Activated CD4-positive, alpha-beta T cell treated with anti-CD3 and anti-CD28 coated beads, Interleukin-2, amount 10 ng/mL, durations not matched to agents 7 days and 5 days (primary cell): ENCODE measurements at regions not wholly inside any gene's neighbourhood (a gene's known extent, or its start where the extent isn't known, plus 50 kb on each side); places are given as distances from the start of the nearest gene placed in this dataset.

Experiments used
- CTCF ChIA-PET: fragments of 350-600 bp; sonication (Branson Sonifier 250); formaldehyde crosslinking; loops from one replicate; lab custom pipeline; 2021; ENCODE audit warnings: antibody characterized with exemption; lab: Charles Lee
- POLR2A ChIA-PET: fragments of 350-600 bp; sonication (Branson Sonifier 250); formaldehyde crosslinking; loops from one replicate; lab custom pipeline; 2021; ENCODE audit warnings: antibody characterized with exemption; lab: Charles Lee
- DNase-seq: peaks from one replicate; pipeline ENCODE4 v3.0.0-alpha.2; 2020
- H3K27ac Mint-ChIP-seq: one replicate; pipeline ENCODE4 v1.8.0; 2021; ENCODE audit warnings: mild to moderate bottlenecking, moderate library complexity, mixed read lengths
- H3K27me3 Mint-ChIP-seq: one replicate; pipeline ENCODE4 v1.8.0; 2021; ENCODE audit warnings: mixed read lengths
- H3K36me3 Mint-ChIP-seq: one replicate; pipeline ENCODE4 v1.8.0; 2021; ENCODE audit warnings: low read depth, mixed read lengths
- H3K4me1 Mint-ChIP-seq: one replicate; pipeline ENCODE4 v1.8.0; 2021; ENCODE audit warnings: mixed read lengths
- H3K4me3 Mint-ChIP-seq: one replicate; pipeline ENCODE4 v1.8.0; 2021; ENCODE audit warnings: mild to moderate bottlenecking, moderate library complexity, mixed read lengths
- H3K9me3 Mint-ChIP-seq: one replicate; pipeline ENCODE4 v1.8.0; 2021; ENCODE audit warnings: mixed read lengths

DNA sequence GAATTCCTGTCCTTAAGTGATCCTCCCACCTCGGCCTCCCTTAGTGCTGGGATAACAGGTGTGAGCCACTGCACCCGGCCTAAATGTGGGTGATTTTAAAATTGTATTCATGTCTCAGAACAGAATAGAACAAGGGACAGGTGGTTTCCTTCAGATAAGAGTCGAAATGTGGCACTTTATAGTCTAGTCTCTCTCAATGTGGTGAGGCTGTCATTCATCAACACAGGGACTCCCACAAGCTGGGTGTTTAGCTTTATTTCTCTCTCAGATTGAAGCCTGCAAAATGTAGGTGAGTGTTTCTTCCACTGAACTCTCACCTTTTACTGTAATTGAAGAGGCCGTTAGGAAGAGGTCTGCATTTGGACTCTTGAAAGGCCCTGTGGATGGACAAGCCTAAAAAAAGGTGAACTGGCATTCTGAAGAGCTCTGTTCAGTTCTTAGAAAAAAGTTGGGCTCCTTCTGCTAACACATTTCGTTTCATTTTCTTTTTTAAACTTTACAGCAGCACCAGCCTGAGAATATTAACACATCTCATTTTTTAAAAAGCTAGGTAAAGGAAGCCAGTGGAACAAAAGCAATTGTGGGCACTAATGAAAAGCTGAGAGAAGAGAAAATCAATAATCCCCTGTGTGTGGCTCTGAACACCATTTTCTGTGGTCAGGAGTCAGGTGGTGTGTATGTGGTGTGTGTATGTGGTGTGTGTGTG is 126.2 kb upstream of the SLC28A3 start:
- DNase-seq = no peak
- Mint-ChIP-seq H3K36me3 (no peaks in the 10 kb centered on the region), H3K4me1 (no peaks in the 10 kb centered on the region)

DNA sequence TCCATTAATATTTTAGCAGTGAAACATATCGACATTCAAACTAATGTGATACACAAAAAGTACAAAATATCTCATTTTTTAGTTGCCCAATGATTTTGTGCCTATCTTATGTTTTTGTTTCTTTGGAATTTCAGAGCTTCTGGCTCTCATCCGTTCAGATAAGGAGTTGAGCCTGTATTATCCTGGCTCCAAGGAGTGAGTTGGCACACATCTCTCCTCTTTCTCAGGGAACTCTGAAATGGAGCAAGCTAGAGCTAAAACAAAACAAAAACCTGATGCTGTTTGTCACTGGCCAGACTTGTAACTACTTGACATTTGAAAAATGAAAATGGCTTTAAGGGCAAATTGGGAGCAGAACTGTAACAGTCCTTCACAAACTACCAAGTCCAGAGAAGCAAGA is 131.3 kb upstream of the SLC28A3 start:
- H3K9me3 Mint-ChIP-seq = no peaks in the 10 kb centered on the region
- H3K4me3 Mint-ChIP-seq = no peak overlapping the region
- H3K36me3 Mint-ChIP-seq = no peaks in the 10 kb centered on the region
- DNase-seq = no peak
- H3K27ac Mint-ChIP-seq = no peak overlapping the region
- POLR2A ChIA-PET = no interaction called here
- no peaks in the 10 kb centered on the region for H3K4me1 Mint-ChIP-seq
- CTCF ChIA-PET = no interaction called here
- no peaks in the 10 kb centered on the region for H3K27me3 Mint-ChIP-seq

More for the DNA sequence above, 126.2 kb upstream of the SLC28A3 start:
- no peak overlapping the region for H3K4me3 Mint-ChIP-seq
- no peaks in the 10 kb centered on the region for H3K27me3 Mint-ChIP-seq
- H3K27ac Mint-ChIP-seq = no peak overlapping the region
- POLR2A ChIA-PET = no interaction called here
- H3K9me3 Mint-ChIP-seq = no peaks in the 10 kb centered on the region
- CTCF ChIA-PET = interaction anchor here (0.8 kb wide), 1 partner anchor 35 kb away, joined by 3 read pairs; no protein-coding TSS in a partner anchor

DNA sequence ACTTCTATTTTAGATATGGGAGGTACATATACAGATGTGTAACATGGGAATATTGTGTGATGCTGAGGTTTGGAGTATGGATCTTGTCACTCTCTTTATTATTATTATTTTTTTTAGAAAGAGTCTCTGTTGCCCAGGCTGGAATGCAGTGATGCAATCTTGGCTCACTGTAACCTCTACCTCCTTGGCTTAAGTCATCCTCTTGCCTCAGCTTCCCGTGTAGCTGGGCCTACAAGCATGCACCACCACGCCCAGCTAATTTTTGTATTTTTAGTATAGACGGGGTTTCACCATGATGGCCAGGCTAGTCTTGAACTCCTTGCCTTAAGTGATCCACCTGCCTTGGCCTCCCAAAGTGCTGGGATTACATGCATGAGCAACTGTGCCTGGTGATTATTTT is 138.4 kb upstream of the SLC28A3 start:
- ChIA-PET CTCF (no interaction called here), POLR2A (no interaction called here)
- H3K27ac Mint-ChIP-seq = no peak overlapping the region
- no peaks in the 10 kb centered on the region for H3K36me3 Mint-ChIP-seq
- no peak for DNase-seq
- no peaks in the 10 kb centered on the region for H3K4me1 Mint-ChIP-seq
- no peak overlapping the region for H3K4me3 Mint-ChIP-seq
- no peaks in the 10 kb centered on the region for H3K9me3 Mint-ChIP-seq
- no peaks in the 10 kb centered on the region for H3K27me3 Mint-ChIP-seq

DNA sequence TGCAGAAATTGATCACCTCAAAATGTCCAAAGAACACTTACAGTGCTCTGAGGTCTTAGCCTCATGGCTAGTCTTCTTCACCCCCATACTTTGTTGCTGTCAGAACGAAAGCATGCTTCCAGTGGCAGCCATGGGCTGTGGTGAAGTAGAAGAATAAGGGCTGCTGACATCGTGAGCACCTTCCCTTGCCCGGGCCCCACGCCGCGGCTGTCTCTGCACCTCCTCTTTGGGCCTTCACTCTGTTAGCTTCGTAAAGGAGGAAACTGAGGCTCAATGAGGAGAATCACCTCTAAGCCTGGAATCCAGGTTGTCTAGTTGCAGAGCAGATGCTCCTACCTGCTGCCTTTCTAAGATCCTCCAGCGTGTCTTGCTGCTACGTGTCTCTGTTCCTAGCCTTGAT is 139.5 kb upstream of the SLC28A3 start:
- no peak overlapping the region for H3K4me3 Mint-ChIP-seq
- no peaks in the 10 kb centered on the region for H3K4me1 Mint-ChIP-seq

DNA sequence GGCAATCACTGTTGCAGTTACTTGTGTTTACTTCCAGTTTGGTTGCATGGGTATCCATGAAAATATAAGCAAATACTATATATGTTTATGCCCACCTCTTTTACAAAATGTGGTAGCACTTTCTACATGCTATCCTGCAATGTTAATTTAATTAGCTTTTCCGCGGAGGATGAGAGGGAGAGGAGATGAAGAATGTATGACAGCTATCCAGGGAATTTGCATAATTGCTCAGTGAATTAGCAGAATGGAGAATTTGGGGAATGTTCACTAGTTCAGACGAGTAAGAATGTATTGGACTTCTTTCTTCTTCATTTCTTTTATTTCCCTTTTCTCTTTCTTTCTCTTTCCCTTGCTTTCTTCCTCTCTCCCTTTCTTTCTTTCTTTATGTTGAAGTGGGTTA is 140.7 kb upstream of the SLC28A3 start:
- H3K4me3 Mint-ChIP-seq = no peak overlapping the region
- no peak overlapping the region for H3K27ac Mint-ChIP-seq
- H3K27me3 Mint-ChIP-seq = no peaks in the 10 kb centered on the region
- DNase-seq = no peak
- POLR2A ChIA-PET = no interaction called here
- no peaks in the 10 kb centered on the region for H3K36me3 Mint-ChIP-seq
- no peaks in the 10 kb centered on the region for H3K4me1 Mint-ChIP-seq
- no peaks in the 10 kb centered on the region for H3K9me3 Mint-ChIP-seq
- CTCF ChIA-PET = no interaction called here

More for the DNA sequence above, 139.5 kb upstream of the SLC28A3 start:
- Mint-ChIP-seq H3K27ac (no peak overlapping the region), H3K36me3 (no peaks in the 10 kb centered on the region), H3K27me3 (no peaks in the 10 kb centered on the region), H3K9me3 (no peaks in the 10 kb centered on the region)
- DNase-seq = no peak
- CTCF ChIA-PET = no interaction called here
- POLR2A ChIA-PET = no interaction called here

DNA sequence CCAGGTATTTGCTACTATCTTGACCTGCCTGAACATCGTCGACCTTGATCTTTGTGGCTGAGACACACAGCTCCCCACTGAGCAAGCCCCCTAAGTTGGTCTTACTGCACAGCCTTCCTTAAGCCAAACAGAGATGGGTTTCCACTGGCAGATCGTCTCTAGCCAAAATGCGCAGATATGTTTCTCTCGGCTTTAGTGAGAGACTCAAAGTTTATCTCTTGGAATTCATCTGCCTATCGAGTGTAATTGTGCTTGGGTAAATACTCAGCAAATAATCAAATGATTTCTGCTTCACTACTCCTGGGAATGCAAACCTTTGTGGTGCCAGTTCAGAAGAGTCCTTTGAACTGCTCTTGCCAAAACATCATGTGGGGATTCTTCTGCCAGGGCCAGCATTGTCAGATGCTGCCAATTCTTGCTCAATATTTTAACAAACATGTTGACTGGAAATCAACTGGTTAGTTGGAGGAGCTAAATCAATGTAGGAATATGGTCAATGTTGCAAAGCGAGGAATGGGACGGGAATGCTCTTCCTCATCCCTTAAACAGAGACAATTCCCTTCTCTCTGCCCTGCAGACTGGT is 141.2 kb upstream of the SLC28A3 start:
- H3K27ac Mint-ChIP-seq = no peak overlapping the region
- no peaks in the 10 kb centered on the region for H3K9me3 Mint-ChIP-seq
- POLR2A ChIA-PET = no interaction called here
- H3K27me3 Mint-ChIP-seq = no peaks in the 10 kb centered on the region
- CTCF ChIA-PET = no interaction called here
- H3K36me3 Mint-ChIP-seq = no peaks in the 10 kb centered on the region
- no peak overlapping the region for H3K4me3 Mint-ChIP-seq
- no peak for DNase-seq
- H3K4me1 Mint-ChIP-seq = no peaks in the 10 kb centered on the region

DNA sequence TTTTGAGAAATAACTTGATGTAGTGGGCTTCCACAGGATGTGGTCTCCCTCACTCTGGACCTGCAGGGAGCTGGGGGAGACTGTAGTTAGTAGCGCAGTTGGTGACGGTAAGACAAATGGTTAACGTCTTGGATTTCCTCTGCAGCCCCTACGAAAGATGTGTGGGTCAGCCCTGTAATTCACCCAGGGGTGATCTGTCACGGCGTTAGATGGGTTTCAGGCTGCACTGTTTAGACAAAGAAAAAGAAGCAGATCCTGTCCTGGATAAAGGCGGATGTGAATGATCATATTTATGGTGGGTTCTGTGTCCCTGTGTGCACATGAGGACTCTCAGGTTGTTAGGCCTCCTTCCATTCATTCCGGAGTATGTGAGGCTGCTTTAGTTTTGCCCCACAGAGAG is 142.0 kb upstream of the SLC28A3 start:
- H3K4me1 Mint-ChIP-seq = no peaks in the 10 kb centered on the region
- CTCF ChIA-PET = no interaction called here

DNA sequence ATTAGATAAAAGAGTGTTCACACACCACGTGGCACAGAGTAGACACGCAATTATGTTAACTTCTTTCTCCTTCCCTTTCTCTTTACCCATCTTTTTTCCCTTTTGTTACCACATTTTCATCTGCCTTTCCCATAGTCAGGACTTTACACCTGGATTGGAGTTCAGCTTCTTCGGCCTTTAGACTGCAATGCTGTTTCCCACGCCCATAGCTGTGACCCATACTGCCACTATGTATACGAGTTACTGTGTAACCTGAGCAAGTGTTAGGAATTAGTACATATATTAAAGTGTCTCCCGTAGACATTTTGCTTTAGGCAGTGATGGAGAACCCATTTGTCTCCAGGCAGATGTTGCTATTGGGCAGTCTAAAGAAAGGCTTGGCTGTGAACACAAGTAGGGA is 143.6 kb upstream of the SLC28A3 start:
- Mint-ChIP-seq H3K4me1 (no peaks in the 10 kb centered on the region), H3K36me3 (no peaks in the 10 kb centered on the region), H3K27me3 (no peaks in the 10 kb centered on the region), H3K27ac (no peak overlapping the region), H3K4me3 (no peak overlapping the region), H3K9me3 (no peaks in the 10 kb centered on the region)
- CTCF ChIA-PET = no interaction called here
- no peak for DNase-seq
- POLR2A ChIA-PET = no interaction called here

More for the DNA sequence above, 142.0 kb upstream of the SLC28A3 start:
- no peak for DNase-seq
- H3K36me3 Mint-ChIP-seq = no peaks in the 10 kb centered on the region
- POLR2A ChIA-PET = no interaction called here
- H3K9me3 Mint-ChIP-seq = no peaks in the 10 kb centered on the region
- H3K27me3 Mint-ChIP-seq = no peaks in the 10 kb centered on the region
- no peak overlapping the region for H3K27ac Mint-ChIP-seq
- H3K4me3 Mint-ChIP-seq = no peak overlapping the region

DNA sequence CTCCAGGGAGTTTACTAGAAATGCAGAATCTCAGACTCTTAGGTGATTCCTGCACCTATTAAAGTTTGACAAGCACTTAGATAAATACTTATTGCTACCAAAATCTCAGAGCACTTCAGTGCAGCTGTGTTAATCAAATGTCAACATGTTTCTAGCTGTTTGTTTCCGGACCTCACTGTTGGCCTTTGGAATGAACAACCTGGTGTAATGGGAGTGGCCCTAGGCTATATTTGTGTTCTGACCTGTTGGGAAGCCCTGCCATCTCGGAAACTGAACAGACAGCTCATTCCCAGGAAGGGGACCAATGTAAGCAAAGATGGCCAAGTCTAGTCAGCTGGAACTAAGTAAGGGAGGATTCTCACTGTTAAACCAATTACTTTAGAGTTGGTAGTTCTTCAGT is 145.0 kb upstream of the SLC28A3 start:
- Mint-ChIP-seq H3K9me3 (no peaks in the 10 kb centered on the region), H3K27me3 (no peaks in the 10 kb centered on the region), H3K4me3 (no peak overlapping the region), H3K4me1 (no peaks in the 10 kb centered on the region), H3K36me3 (no peaks in the 10 kb centered on the region), H3K27ac (no peak overlapping the region)
- CTCF ChIA-PET = interaction anchor here (1.0 kb wide), 1 partner anchor 17 kb away, joined by 3 read pairs; no protein-coding TSS in a partner anchor
- POLR2A ChIA-PET = no interaction called here
- DNase-seq = no peak

DNA sequence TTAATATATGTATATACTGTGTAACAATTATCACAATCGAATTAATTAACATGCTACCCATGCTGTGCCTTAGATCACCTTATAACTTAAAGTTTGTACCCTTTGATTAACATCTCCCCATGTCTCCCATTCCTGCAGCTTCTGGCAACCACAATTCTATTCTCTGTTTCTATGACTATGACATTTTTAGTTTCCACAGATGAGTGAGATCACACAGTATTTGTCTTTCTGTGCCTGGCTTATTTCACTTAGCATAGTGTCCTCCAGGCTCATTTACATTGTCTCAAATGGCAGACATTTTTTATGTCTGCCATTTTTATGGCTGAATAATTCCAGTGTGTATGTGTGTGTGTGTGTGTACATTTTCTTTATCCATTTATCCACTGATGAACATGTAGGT is 146.1 kb upstream of the SLC28A3 start:
- no peaks in the 10 kb centered on the region for H3K27me3 Mint-ChIP-seq
- no peaks in the 10 kb centered on the region for H3K36me3 Mint-ChIP-seq
- H3K27ac Mint-ChIP-seq = no peak overlapping the region
- CTCF ChIA-PET = no interaction called here
- no peak overlapping the region for H3K4me3 Mint-ChIP-seq
- POLR2A ChIA-PET = no interaction called here
- DNase-seq = no peak
- no peaks in the 10 kb centered on the region for H3K9me3 Mint-ChIP-seq
- no peaks in the 10 kb centered on the region for H3K4me1 Mint-ChIP-seq

DNA sequence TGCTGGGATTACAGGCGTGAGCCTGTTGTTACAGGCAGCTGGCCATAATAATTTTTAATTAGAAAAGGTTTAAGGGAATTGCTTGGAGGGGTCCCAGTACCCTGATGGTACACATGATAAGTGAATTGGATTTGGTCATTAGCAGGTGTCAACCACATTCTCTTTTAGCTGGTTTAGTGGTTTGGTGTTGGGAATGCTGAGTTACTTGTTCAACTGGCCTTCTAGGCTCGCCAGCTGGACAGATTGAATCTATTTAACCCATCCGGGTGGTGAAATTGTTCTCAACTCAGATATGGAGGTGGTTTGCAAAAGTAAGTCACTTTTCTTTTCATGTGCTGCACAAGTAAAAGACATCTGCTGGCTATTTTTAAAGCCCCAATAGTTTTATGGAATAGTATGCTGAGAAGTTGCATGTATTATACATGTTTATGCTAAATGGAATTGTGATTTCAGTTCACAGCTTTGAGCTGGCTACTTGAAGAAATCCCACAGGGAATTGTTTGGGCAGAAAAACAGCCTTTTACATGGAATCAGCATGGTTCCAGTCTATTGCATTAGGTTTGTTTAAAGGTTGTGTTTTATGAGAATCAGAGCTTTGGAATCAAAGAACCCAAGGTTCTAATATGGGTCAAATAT is 149.8 kb upstream of the SLC28A3 start:
- no peaks in the 10 kb centered on the region for H3K36me3 Mint-ChIP-seq
- no peaks in the 10 kb centered on the region for H3K27me3 Mint-ChIP-seq
- no peaks in the 10 kb centered on the region for H3K9me3 Mint-ChIP-seq
- no peaks in the 10 kb centered on the region for H3K4me1 Mint-ChIP-seq
- DNase-seq = no peak
- H3K4me3 Mint-ChIP-seq = no peak overlapping the region
- no peak overlapping the region for H3K27ac Mint-ChIP-seq
- CTCF ChIA-PET = no interaction called here
- POLR2A ChIA-PET = no interaction called here

DNA sequence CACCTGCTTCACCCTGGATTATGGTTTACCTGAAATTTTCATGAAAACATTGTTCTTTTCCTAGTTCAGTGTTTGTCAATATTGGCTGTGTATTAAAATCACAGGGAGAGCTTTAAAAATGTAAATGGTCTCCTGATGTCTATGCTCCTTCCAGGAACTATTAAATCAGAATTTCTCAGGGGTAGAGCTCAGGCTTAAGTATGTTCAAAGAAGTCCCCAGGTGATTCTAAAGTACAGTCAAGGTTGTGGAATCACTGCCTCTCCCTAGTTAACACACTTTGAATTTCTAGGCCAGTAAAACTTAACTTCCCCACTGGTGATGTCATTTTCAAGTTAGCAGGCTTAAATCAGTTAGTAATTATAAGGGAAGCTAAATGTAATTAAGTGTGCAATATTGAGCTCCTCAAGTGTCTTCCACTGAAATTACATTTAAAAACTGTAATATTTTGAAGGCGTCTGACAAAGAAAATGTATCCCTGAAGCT is 150.3 kb upstream of the SLC28A3 start:
- DNase-seq = no peak
- H3K4me3 Mint-ChIP-seq = no peak overlapping the region
- H3K27ac Mint-ChIP-seq = no peak overlapping the region
- ChIA-PET CTCF (no interaction called here), POLR2A (no interaction called here)
- no peaks in the 10 kb centered on the region for H3K9me3 Mint-ChIP-seq
- no peaks in the 10 kb centered on the region for H3K4me1 Mint-ChIP-seq
- H3K27me3 Mint-ChIP-seq = no peaks in the 10 kb centered on the region
- no peaks in the 10 kb centered on the region for H3K36me3 Mint-ChIP-seq

DNA sequence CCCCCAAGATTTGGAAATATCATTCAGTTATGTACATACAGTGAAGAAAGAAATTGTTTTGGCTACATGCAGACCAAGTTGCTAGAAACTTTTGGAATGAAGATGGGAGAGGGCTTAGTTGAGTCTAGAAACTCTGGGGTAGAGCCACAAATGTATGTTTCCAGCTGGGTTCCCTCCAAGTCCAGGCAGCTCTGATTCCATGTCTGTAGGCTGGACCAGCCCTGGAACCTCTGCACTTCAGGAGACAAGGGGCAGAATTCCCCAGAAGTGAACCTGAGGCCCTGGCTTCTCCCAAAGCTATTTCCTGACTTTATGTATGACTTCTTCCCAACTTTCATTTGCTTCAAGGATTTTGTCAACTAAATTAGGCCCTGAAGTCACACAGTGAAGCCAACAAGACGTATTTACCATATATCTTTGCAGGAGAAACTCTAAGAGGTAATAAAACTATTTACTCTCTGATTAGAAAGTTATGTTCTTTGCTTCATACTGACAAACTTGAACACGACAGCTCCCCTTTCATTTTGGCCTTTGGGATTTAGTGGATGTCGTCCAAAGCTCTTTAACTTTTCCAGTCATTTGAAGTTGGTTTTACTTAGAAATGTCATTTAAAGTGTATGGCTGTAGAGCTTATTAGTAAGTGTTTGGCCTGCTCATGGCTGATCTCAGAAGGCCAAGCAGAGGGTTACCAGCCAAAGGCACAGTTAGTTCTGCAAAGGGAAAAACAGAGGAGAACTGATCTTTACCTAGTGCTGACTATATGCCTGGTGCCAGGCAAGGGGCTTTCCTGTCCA is 152.0 kb upstream of the SLC28A3 start:
- no peak overlapping the region for H3K27ac Mint-ChIP-seq
- no peaks in the 10 kb centered on the region for H3K27me3 Mint-ChIP-seq

More for the DNA sequence above, 152.0 kb upstream of the SLC28A3 start:
- no peak for DNase-seq
- CTCF ChIA-PET = no interaction called here
- Mint-ChIP-seq H3K4me1 (no peaks in the 10 kb centered on the region), H3K4me3 (no peak overlapping the region), H3K36me3 (no peaks in the 10 kb centered on the region), H3K9me3 (no peaks in the 10 kb centered on the region)
- POLR2A ChIA-PET = no interaction called here
